NCI-H748 (cell line): ENCODE measurements at regions not wholly inside any gene's neighbourhood (a gene's known extent, or its start where the extent isn't known, plus 50 kb on each side); places are given as distances from the start of the nearest gene placed in this dataset.
"Not testable (repeated sequence)": the region's sequence is repeated elsewhere in the genome, so short reads cannot be mapped to it uniquely, and the experiment has no call there.

Source experiments
- DNase-seq: peaks from one replicate; lab custom pipeline; 2025; ENCODE audit not compliant: unreplicated experiment; lab: John Stamatoyannopoulos, UW

DNA sequence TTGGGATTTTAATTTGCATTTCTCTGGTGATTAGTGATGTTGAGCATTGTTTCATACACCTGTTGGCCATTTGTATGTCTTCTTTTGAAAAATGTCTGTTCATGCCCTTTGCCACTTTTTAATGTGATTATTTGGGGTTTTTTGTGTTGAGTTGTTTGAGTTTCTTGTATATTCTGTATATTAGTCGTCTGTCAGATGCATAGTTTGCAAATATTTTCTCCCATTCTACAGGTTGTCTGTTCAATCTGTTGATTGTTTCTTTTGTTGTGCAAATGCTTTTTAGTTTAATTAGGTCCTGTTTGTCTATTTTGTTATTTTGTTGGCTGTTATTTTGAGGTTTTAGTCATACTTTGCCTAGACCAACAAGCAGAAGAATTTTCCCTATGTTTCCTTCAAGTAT is 164.0 kb upstream of the CXADR start:
- DNase-seq, result no peak

DNA sequence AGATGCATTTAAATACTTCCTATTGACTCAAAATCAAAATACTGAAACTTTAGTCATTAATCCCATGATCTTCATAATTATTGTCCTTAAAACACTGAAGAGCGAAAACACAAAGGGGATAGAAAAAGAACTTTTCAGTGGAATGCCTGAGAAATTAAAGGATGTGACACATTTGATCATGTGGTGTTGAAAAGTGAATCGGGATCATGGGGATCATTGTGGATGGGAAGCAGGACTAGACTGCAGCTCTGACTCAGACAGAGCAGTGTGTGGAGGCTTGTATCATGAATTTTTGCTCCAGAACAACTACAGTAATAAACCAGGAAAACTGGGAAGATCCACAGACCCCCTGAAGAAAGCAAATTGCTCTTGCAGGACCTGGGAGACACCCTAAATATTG is 161.1 kb upstream of the CXADR start:
- DNase-seq, result no peak

DNA sequence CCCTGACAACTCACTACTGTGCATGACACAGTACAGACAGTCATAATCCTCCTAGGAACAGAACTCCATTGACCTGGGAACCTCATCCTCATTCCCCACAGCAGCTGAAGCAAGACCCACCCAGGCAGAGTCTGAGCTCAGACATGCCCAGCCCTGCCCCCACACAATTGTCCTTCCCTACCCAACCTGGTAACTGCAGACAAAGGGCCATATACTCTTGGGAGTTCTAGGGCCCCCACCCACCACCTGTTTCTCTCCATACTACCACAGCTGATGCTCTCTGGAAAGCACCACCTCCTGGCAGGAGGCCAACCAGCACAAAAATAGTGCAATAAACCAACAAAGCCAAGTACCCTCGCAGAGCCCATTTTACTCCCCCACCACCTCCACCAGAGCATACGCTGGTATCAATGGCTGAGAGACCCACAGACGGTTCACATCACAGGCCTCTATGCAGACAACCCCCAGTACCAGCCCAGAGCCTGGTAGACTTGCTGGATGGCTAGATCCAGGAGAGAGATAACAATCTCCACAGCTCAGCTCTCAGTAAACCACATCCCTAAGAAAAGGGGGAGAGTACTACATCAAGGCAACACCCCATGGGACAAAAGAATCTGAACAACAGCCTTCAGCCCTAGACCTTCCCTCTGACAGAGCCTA is 159.7 kb upstream of the CXADR start:
- DNase-seq, result peak; percentile 94

DNA sequence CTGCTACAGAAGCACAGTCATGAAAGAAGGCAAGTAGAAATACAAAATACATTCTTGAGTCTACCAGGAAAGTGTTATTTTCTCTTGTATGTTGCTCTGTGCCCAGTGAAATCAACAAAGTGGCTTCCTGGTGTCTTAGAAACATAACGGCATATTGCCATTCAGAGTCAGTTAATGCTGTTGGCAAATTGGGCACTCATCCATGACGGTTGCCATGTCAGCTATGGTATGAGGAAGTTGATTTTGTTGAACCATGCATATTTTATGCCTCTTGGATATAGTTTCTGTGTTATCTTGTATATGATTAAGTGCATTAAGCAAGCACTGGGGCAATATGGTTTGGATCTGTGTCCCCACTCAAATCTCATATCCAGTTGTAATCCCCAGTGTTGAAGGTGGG is 153.1 kb upstream of the CXADR start:
- DNase-seq, result peak; percentile 7

DNA sequence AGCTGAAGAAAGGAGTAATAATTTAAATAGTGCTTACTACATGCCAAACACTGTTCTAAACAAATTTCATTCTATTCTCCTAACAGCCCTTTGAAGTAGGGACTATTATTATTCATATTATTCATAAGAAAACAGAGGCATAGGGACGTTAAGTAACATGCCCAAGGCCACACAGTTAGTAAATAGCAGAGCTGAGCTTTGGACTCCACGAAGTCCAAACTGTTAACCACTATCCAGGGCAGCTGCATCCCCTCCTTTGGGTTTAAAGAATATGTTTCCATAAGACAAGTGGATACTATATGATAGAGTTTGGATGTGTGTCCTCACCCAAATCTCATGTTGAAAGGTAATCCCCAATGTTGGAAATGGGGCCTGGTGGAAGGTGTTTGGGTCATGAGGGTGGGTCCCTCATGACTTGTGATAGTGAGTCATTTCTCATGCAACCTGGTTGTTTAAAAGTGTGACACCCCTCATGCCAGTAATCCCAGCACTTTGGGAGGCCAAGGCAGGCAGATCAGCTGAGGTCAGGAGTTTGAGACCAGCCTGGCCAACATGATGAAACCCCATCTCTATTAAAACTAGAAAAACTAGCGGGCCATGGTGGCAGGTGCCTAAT is 144.0 kb upstream of the CXADR start:
- DNase-seq, result no peak

DNA sequence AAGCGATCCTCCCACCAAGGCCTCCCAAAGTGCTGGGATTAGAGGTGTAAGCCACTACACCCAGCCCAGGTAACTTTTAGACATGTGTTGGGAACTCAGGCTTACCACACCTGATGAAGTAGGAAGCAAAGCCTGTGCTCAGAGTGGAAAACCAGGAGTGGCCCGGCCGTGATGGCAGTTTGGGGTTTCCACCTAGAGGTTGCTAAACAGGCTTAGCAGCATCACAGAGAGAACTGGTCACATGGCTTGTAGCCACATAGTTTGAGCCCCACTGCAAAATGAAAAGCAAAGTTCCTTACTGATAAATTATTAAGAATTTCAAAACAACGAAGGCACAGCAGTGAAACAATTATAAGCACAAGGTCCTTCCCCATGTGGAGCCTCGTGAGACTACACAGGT is 142.6 kb upstream of the CXADR start:
- DNase-seq, result peak; percentile 70

DNA sequence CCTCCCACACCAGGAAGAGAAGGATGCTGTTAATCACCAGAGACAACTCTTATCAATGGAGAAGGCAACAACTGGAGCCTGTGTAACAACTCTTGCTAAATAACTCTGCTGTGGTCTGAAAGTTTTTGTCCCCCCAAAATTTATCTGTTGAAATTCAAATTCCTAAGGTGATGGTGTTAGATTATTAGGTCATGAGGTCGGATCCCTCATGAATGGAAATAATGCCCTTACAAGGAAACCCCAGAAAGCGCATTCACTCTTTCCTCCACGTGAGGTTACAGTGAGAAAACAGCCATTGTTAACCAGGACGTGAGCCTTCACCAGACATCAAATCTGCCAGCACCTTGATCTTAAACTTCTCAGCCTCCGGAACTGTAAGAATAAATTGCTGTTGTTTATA is 141.9 kb upstream of the CXADR start:
- peak; percentile 54 for DNase-seq

DNA sequence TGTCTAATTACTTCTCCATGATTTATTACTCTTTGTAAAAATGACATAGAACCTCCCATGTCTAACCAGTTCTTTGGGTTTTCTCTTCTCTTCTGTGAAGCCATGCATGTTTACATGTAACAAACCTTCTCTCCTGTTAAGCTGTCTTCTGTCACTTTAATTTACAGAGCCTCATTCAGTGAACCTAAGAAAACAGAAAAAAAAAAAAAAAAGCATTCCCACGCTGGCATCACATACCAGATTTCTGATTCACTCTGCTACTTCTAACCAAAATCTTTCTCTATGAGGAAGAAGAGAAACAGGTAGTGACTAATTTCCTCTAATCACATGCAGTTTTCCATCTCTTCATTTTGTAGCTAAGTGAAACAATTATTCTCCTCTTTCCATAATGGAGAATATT is 141.4 kb upstream of the CXADR start:
- DNase-seq, result peak; percentile 24

DNA sequence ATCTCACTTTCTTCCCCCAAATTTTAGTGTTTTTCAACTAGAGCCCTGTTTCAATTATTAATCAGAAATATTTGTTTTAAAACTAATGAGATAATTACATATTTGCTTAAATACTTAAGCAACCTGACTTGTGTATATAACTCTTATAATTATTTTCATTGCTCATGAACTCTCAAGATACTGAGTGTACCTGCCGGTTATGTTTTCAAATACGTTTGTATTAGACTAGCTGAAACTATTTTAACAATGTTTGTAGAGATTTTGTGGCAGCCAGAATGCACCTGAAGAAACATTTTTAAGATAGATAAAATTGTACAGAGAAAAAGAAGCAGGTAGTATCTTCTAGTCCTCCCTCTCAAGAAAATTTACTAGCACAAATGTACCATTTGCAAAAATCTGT is 140.6 kb upstream of the CXADR start:
- DNase-seq, result no peak

DNA sequence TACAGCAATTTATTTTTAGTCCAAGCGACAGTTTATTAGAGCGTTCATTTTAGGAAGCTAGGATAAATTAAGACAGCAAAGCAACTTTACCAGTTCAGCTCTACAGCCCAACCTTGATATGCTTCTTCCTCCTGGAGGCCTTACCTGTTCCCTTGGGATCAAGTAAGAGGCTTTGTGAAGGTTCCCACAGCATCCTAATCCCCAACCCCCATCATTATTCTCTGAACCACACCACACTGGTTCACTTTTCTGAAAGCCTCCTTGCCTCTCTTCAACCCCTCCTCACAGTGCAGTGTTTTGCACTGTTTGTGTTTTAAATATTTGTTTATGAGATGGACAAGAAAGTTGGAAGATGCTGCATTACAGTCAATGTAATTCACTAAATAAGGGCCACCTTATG is 126.3 kb upstream of the CXADR start:
- DNase-seq, result no peak

DNA sequence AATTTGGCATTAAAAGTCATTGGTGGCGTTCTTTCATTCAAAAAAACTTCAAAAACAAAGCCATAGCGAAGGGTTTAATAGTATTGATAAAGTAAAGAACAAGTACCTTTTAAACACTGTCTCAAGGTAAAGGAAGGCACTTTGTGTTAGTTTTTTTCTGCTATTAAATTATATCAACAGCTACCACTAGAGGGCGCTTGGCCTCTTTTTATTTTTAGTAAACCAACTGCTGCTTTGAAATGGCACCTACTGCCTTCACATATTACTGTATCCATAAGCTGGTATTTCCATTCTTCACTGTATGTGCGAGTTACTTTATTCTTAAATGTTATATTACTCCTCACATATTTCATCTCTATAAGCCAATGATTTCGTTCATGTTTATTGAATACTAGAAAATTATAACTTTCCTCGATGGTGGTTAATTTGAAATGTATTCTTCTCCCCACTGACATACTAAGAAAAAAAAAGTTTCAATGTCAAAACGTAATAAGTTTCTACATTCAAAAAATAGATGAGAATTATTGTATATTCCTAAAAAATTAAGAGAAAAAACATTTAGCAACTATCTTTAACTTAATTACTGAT is 125.7 kb upstream of the CXADR start:
- DNase-seq, result peak; percentile 74

DNA sequence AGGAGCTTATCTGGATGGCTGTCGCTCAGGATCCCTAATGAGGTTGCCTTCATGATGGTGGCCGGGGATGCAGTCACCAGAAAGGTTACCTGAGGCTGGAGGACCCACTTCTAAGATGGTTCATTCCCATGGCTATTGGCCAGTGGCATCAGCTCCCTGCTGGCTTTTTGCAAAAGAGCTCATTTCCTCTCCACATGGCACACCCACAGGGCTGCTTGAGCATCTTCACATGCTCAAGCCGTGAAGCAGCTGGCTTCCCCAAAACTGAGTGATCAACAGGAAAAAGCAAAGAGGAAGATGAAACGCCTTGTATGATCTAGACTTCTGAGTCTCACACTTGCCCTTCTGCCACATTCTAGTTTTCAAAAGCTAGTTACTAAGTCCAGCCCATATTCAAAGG is 124.6 kb upstream of the CXADR start:
- peak; percentile 10 for DNase-seq

DNA sequence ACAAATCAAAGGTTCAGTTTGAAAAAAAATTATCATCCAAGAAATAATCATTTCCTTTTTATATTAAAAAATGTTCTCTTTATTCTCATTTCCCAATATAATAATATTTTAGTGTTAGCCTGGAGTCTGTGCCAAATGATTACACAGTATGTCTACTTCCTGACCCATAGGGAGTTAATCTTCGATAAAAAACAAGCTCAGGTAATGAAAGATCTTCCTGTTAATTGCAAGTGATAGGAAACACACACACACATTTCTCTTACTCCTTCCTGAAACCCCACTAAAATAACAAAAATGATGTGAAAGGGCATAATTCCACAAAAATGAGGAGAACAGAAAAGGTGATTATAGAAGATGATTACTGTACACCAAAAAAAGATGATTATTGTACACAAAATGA is 123.5 kb upstream of the CXADR start:
- no peak for DNase-seq

DNA sequence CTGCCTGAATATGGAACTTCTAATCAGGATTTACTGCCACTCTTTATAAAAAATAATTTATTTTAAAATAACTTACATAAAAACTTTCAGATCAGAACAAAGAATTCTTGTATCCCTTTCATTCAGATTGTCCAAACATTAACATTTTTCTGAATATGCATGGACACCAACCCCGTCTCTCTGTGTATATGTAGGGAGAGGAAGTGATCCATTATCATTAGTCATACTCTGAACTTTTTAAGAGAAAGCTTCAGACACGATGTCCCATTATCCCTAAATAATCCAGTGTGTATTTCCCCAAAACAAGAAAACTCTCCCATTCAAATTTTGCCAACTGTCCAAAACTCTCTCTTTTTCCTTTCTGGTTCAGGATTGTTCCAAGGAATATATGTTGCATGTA is 122.3 kb upstream of the CXADR start:
- no peak for DNase-seq

DNA sequence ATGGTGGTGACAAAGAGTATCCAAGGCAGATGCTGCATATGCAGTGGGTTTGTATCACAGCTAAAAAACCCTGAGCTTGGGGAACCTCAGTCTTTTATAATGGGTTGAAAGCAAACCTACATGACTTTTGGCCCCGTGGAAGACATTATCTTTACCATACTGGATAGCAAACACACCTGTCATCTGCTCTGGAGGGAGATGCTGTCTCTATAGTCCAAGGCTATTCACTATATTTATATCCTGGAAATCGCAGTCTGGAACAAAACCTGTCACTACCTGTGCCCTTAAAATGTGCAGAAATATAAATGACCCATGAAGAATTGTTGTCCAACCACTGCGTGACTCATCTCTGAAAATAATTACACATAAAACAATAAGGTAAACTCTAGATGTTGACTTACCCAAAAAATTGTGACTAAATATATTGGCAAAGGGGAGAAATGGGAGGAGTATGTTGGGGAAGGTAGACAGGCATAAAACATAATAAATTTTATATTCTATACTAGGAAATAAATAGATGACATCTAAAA is 121.0 kb upstream of the CXADR start:
- DNase-seq, result peak; percentile 58

DNA sequence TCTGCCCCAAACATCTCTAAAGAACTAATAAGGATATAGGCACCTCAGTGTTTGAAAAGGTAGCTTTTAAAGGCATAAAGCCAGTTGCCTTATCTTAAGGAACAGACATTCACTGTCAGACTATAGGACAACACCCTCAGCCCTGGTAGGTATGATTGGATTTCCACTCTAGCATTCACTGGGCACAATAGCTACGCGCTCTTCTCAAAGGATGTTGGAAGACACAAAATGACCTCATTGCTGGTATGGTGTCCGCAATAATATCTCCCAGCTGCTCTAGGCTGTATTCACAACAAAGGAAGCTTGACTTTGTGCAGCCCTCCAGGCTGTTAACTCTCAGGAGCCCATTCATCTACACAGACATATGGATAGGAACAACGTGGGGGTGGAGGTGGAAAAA is 119.4 kb upstream of the CXADR start:
- peak; percentile 75 for DNase-seq

DNA sequence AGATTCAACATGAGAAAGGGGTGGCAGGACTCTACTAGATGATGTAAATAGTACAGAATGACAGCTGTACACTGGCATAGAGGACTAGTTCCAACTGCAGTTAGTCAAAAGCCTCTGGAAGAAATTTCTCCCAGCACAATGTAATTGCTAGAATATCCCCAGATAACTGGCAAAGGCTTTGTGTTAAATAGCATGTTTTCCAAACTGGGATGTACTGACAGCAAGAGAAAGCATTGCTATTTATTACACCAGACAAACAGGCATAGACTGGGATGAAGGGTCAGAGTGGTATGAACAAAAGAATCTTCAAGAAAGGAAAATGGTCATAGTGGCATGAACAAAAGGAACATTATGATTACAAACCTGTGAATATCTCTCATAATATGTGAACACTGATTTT is 115.9 kb upstream of the CXADR start:
- no peak for DNase-seq

DNA sequence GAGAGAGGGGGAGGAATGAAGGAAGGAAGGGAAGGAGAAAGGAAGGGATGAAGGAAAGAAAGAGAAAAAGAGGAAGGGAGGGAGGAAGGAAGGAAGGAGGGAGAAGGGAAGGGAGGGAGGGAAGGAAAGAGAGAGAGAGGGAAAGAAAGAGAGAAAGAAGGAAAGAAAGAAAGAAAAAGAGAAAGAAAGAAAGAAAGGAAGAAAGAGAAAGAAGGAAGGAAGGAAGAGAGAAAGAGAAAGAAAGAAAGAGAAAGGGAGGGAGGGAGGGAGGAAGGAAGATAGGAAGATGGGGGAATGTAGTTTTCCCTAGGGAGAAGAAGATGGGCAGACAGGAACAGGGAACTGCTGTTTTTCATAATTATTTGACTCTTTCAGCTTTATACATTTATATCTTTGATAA is 115.1 kb upstream of the CXADR start:
- DNase-seq, result no peak

DNA sequence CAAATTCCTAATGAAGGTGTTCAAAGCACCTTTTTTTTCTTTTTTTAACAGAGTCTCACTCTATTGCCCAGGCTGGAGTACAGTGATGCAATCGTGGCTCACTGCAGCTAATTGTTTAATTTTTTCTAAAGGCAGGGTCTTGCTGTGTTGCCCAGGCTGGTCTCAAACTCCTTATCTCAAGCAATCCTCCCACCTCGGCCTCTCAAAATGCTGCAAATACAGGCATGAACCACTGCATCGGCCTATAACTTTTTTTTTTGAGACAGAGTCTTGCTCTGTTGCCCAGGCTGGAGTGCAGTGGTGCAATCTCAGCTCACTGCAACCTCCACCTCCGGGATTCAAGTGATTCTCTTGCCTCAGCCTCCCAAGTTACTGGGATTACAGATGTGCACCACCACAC is 113.9 kb upstream of the CXADR start:
- DNase-seq, result not testable (repeated sequence)

DNA sequence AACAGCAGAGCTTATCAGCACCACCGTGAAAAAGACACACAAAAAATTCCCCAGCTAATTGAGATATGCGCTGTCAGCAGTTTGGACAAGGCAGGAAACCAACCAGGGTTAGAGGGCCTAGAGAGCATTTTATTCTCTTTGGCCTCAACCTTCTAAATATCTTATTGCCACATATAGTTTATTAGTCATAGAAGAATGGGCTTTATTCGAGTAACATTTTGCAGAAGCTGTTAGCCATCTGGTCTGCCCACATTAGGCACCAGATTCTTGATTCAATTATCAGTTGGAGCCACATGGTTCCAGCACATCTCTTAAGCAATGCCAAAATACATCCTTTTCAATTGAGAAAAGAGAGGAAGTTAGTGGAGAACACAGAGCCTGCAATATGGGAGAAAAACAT is 109.9 kb upstream of the CXADR start:
- no peak for DNase-seq

DNA sequence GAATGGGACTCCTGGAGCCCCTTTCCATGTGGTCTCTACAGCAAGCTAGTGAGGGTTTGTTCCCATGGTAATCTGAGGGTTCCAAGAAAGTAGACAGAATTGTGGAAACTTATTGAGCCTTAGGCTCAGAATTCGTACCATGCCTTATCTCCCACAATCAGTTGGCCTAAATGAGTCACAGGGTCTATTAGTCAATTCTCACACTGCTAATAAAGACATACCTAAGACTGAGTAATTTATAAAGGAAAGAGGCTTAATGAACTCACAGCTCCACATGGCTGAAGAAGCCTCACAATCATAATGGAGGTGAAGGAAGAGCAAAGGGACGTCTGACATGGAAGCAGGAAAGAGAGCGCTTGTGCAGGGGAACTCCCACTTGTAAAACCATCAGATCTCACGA is 106.6 kb upstream of the CXADR start:
- no peak for DNase-seq

DNA sequence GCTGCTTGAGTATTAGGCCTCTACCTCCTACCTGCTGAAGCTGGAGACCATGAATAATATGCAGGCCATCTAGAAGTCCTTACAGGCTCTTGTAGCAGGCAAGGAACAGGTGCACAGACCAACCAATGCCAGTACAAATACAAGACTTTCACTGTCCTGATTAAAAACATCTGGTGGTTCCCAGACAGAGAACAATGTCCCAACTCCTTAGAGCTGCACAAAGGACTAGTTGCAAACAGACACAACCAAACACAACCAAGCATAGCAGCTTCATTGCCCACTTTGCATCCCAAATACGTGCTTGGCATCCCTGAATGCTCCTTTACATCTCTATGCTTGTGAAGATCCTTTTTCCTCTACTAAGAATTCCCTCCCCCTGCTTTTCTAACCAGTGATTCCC is 98.1 kb upstream of the CXADR start:
- DNase-seq, result peak; percentile 5

DNA sequence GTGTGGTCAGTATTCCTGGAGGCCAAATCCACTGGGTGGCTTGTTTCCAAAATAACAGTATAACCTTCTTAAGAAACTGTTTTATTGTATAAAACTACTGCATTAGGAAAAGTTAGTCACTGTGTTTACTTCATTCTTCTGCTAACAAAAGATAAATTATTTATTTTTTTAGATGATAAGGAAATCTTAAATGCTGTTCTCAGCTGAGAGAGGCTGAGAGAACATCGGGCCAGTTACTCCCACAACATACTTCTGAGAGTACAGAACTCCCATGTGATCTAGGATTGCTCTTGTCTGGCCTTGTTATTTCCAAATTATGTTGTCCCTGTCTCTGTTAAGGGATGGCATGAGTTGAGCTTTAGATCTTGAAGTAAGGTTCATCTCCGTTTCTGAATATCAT is 96.7 kb upstream of the CXADR start:
- DNase-seq, result no peak
